Stimulated activated CD8-positive, alpha-beta memory T cell treated with anti-CD3 and anti-CD28 coated beads, Interleukin-4, amount 100 ng/mL, for 1 hour (primary cell): ENCODE measurements at regions not wholly inside any gene's neighbourhood (a gene's known extent, or its start where the extent isn't known, plus 50 kb on each side); places are given as distances from the start of the nearest gene placed in this dataset.
"Not testable (repeated sequence)": the region's sequence is repeated elsewhere in the genome, so short reads cannot be mapped to it uniquely, and the experiment has no call there.

Experiments
- DNase-seq, 2 donors: peaks; one replicate each; pipeline ENCODE4 v3.0.0-alpha.2; 2020; ENCODE audit warnings: low read depth in 2 of 2, low spot score in 1 of 2

DNA sequence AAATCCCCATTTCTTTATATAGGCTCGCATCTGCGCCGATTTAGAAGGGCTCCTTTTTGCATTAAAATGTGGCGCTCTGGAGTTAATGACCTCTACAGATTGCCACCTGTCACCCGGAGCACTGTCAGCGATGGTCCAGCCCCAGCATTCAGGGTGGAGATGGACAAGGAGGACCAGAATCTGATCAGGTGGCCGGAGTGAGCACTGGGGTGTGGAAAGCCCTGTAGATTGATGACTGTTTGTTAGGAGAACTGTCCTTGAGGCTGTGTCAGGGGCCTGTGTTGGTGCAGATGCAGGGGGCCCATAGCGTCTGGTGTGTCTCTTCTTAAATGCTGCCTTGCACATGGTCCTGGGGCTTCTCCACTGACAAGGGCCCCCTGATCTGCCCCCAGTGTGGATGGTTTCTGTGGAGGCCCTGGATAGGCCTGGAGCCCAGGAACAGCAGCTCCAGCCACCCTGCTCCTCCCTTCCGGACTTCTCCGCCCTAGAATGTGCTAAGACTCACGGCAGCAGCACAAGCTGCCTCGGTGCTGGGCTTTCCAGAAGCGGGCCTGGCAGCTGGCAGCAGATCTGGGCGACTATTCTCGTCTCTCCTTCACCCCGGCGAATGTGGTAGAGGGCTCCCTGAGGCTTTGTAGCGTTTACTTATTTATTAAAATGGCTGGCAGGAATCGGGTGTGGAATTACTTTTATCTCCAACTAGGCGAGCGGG lies 1333.3 kb downstream of the BRD1 start:
- DNase-seq: no peak

- DNase-seq: no peak
Measured at GRCh38 chr22:48493733-48494132, 1333.9 kb downstream of the BRD1 start.

- no peak for DNase-seq
Measured at GRCh38 chr22:48492366-48493320, 1335.0 kb downstream of the BRD1 start.

DNA sequence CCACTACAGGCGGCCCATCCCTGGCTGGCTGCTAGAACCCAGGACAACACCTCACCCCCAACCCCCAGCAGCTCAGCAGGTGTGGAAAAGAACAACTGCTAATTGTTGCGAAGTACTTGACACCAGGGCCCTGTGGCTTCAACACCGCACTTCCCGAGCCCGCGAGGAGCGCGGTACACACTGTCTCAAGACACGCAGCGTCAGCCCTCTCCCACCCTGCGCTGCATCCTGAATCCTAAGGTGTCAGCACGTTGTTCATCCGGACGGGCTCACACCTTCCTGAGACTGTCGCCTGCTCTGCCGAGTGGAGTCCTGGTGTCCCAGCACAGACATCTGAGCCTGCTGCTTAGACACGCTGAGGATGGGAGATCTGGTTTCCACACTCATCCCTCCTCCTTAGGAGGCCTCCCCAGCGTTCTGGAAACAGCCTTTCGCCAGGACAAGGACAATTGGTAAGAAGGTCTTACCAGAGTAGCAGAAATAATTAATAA lies 1336.2 kb downstream of the BRD1 start:
- DNase-seq: no peak

GRCh38 chr22:48490500-48491411 lies 1336.9 kb downstream of the BRD1 start:
- DNase-seq: no peak

GRCh38 chr22:48489551-48490499 lies 1337.8 kb downstream of the BRD1 start:
- no peak for DNase-seq

DNA sequence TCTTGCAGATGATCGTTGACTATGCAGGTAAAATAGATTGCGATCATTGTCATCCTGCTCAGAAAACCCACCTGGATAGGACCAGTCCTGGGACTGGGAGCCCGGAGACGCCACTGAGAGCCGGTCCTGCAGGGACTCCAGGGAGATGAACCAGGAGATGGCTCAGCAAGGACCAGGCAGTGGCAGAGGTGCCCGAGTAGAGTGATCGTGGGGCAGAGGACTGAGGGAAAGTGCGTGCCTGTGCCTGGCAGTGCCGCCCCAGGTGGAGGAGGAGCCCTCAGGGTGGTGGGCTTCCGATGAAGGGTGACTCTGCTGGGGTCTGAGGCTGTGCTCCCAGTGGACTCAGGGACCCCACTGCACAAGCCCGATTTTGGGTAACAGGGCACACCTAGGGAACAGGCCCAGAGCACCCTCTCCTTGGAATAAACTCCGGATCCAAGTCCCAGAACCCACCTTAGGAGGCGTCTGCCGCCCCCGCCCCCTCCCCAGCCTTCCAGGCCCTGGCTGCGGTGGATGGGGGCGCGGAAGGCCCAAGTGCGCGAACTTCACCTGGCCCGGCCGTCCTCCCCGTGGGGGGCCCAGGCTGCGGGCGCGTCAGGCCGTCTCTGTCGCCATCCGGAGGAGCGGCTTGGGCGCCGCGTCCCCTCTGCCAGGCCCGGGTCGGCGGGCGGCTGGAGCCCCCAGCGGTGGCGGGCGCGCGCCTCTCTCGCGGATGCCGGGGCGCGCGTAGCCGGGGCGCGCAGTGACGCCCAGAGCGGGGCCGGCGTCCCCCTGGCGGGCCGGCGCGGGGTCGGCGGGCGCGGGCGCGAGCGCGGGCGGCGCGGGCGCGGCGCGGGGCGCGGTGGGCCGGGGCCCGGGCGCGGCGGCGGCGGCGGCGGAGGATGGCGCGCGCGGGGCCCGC lies 1338.8 kb downstream of the BRD1 start:
- no peak for DNase-seq

- DNase-seq: no peak
Measured at GRCh38 chr22:48488149-48488551, 1339.5 kb downstream of the BRD1 start.

DNA sequence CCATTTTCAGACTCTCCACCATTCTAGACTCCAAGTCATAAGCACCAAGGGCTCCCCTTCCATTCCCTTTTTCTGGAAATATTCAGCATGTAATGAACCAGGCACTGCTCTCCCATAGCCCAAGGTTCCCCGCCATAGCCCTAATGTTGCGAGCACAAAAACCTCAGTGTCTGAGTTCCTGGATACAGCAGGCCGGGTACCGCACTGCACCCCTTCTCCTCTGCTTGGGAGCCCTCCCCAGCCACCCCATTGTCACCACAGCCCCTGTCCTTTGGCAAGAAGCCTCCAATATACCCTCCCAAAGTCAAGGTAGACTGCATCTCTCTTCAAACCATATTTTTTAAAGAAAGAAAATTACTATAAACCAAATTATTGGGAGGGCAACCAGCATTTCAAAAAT lies 1341.1 kb downstream of the BRD1 start:
- no peak for DNase-seq

GRCh38 chr22:48486134-48486532 lies 1341.5 kb downstream of the BRD1 start:
- no peak for DNase-seq

DNA sequence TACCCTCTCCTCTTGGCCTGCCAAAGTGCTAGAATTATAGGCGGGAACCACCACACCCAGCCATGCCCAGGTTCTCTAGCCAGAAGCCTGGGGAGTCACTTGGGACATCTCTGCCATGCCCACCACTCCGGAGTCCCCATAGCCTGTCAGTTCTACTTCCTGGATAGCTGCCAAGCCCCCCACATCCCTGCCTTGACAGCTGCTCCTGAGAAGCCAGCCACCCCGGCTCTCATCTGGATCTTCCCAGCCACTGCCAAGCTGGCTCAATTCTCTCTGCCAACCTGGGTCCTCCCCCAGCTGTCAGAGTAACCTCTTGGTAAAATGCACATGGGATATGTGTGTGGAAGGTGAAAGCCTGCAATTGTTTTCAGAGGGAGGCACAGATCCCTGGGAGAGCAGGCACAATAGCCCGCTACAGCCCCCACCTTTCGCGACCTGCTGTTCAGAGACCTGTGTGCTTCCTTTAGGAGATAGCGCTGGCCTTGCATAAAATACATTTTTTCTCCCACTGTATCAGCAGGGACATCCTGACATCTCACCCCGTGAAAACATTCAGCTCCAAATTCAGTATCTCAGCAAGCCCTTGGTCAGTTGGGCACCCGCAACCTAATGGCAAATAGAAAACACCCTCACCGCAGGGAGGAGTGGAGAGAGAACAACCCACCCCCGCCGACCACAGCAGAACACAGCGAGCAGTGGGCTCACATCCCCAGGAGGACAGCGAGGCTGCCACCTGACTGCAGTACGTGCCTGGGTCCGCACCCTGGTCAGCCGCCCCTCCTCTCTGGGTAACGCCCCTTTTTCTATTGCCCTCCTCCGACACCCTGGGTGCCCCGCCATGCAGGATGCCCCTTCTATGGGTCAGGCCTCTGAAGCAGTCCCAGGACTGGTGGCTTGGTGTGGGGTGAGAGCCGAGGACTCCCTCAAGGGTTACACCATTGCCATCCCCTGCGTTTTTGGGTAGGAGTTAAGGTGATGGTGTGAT lies 1342.2 kb downstream of the BRD1 start:
- no peak for DNase-seq

DNA sequence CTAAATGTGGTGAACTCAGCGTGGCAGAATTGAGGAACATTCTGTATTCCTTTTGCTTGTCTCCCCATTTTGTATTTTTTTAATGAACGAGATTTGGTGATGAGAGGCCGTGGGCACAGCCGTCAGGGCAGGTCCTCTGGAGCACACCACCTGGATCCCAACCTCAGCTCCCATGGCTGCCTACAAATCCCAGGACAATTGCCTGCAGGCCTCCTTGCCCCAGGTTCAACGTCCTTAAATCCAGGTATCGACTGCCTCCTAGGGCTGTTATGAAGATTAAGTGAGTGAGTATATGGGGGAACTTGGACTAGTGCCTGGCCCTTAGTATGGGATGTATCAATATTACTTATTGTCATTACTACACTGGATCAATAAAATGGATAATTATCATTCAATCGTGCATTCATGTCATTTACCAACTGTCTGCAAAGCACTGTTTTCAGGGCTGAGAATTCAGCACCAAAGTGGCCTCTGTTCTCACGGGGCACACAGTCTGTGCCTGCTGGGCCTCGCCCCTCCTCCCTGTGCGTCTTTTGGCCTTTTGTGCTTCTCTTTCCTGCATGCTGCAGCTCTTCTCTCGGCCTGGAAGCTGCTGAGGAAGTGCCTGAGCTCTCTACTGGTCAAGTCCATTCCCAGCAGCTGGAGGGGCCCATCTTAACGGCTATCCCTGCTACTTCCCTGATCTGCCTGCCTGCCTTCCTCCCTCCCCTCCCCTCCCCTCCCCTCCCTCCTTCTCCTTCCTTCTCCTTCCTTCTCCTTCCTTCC lies 1343.7 kb downstream of the BRD1 start:
- no peak for DNase-seq

- no peak for DNase-seq
Measured at GRCh38 chr22:48482771-48483170, 1344.9 kb downstream of the BRD1 start.

DNA sequence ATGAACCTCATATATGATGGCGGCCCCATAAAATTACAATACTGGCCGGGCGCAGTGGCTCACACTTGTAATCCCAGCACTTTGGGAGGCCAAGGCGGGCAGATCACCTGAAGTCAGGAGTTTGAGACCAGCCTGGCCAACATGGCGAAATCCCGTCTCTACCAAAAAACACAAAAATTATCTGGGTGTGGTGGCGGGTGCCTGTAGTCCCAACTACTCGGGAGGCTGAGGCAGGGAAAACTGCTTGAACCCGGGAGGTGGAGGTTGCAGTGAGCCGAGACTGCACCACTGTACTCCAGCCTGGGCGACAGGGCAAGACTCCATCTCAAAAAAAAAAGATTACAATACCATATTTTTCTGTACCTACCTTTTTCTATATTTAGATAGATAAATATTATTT lies 1345.5 kb downstream of the BRD1 start:
- not testable (repeated sequence) for DNase-seq

DNA sequence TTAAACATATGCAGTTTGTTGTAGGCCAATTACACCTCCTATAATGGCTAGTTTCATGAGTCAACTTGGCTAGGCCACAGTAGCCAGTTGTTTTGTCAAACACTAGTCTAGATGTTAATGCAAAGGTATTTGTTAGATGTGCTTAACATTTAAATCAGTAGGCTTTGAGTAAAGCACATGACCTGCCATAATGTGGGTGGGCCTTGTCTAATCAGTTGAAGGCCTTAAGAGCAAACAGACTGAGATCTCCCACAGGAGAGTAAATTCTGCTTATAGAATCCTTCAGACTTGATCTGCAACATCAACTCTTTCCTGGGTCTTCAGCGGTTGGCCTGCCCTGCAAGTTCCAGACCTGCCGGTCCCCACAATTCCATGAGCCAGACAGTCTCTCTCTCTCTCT lies 1345.9 kb downstream of the BRD1 start:
- DNase-seq: no peak

DNA sequence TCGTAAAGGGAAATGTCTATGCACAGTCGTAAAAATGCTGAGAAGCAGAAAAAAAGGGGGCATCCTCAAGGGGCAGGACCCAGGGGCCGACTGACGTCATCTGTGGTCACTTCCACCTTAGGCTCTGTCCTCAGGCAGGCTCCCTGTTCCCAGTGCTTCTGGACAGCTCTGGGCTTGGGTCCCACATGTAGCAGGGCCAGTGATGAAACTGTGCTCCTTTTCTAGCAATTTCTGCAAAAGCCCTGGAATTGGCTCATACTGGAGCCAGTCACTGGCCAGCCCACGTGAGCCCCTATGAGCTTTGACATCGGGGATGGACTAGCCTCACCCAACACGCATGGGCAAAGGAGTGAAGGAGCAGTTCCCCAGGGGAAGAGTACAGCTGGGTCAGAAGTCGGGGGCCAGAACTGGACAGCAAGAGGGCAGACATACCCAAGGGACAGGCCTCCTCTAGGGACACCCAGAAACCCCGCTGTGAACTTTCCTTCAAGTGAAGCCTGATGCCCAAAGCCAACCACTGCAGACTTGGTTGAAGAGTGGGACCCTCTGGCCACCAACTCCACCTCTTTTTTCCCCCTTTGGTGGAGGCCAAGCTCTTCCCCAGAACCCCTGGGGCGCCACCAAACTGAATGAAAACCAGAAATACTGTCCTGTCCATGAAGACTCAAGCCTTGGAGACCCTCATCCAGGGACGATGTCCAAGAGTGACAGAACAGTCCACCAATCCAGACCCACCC lies 1349.0 kb downstream of the BRD1 start:
- no peak for DNase-seq
